Left lung (tissue), 4 donors: ENCODE measurements at regions not wholly inside any gene's neighbourhood (a gene's known extent, or its start where the extent isn't known, plus 50 kb on each side); places are given as distances from the start of the nearest gene placed in this dataset.

ENCODE experiments used
- ATAC-seq: fragments of 200-7000 bp; cut with Tn5 transposase; one replicate; pipeline ENCODE4 v1.9.1; 2020; ENCODE audit warnings: moderate library complexity
- DNase-seq, 4 donors: peaks; one replicate each; pipeline ENCODE4 v3.0.0-alpha.2; 2013 to 2020
- H3K27ac ChIP-seq, 2 donors: fragments of 200-600 bp; sonication (generic) in 1 of 2; one replicate each; pipeline versions ENCODE4 v1.5.0 to v1.8.0; 2020 to 2021
- H3K27me3 ChIP-seq, 2 donors: fragments of 200-600 bp; sonication (generic) in 1 of 2; one replicate each; pipeline versions ENCODE4 v1.5.0 to v1.8.0; 2020 to 2021
- H3K36me3 ChIP-seq, 2 donors: fragments of 200-600 bp; sonication (generic) in 1 of 2; one replicate each; pipeline versions ENCODE4 v1.5.0 to v1.8.0; 2020 to 2021
- H3K4me1 ChIP-seq, 2 donors: fragments of 200-600 bp; one replicate each; pipeline ENCODE4 v1.8.0; 2021
- H3K4me3 ChIP-seq, 2 donors: fragments of 200-600 bp; sonication (generic) in 1 of 2; one replicate each; pipeline versions ENCODE4 v1.5.0 to v1.8.0; 2020 to 2021; ENCODE audit warnings: mild to moderate bottlenecking in 1 of 2
- H3K9me3 ChIP-seq, 2 donors: fragments of 200-600 bp; sonication (generic) in 1 of 2; one replicate each; pipeline versions ENCODE4 v1.5.0 to v1.8.0; 2020 to 2021
- CTCF ChIP-seq, 2 donors: fragments of 200-600 bp; sonication (generic) in 1 of 2; IDR thresholded peaks; one replicate each; pipeline versions ENCODE4 v1.5.0 to v1.8.0; 2021; ENCODE audit warnings: antibody characterized with exemption in 2 of 2
- intact Hi-C, 2 donors: fragments of 100-400 bp; cut with DNase I; formaldehyde crosslinking; loops; one replicate each; pipeline versions ENCODE4 v1.11.2 to v1.14.2; 2022
- donor health status: DM: no; HTN: yes; CAD: no.
- donor health status: DM: no; HTN: no; CAD: no.

GRCh38 chr1:177609953-177610352 is 359.9 kb downstream of the SEC16B start:
- H3K36me3 ChIP-seq: no peaks in the 10 kb centered on the region
- intact Hi-C loops: no loop called here
- H3K27me3 ChIP-seq: no peaks in the 10 kb centered on the region
- no peak overlapping the region for H3K4me3 ChIP-seq
- no peaks in the 10 kb centered on the region for H3K4me1 ChIP-seq
- H3K27ac ChIP-seq: no peak overlapping the region
- no peak for DNase-seq
- H3K9me3 ChIP-seq: no peaks in the 10 kb centered on the region
- ATAC-seq: no peak
- no peak for TF ChIP-seq CTCF (IDR thresholded peaks at IDR 0.05)

GRCh38 chr1:177600936-177601335 is 368.9 kb downstream of the SEC16B start:
- intact Hi-C loops: no loop called here
- no peaks in the 10 kb centered on the region for H3K4me1 ChIP-seq
- ATAC-seq: no peak

GRCh38 chr1:177600321-177600720 is 369.5 kb downstream of the SEC16B start:
- intact Hi-C loops: no loop called here
- H3K4me1 ChIP-seq: no peaks in the 10 kb centered on the region

More at GRCh38 chr1:177600936-177601335, 368.9 kb downstream of the SEC16B start:
- no peak overlapping the region for H3K27ac ChIP-seq
- no peaks in the 10 kb centered on the region for H3K36me3 ChIP-seq
- no peaks in the 10 kb centered on the region for H3K27me3 ChIP-seq
- DNase-seq: no peak
- H3K4me3 ChIP-seq: no peak overlapping the region
- H3K9me3 ChIP-seq: no peaks in the 10 kb centered on the region
- no peak for TF ChIP-seq CTCF (IDR thresholded peaks at IDR 0.05)

GRCh38 chr1:177597393-177597792 is 372.5 kb downstream of the SEC16B start:
- no peaks in the 10 kb centered on the region for H3K9me3 ChIP-seq
- no peak for DNase-seq
- no peak overlapping the region for H3K4me3 ChIP-seq
- H3K4me1 ChIP-seq: no peaks in the 10 kb centered on the region
- no peak overlapping the region for H3K27ac ChIP-seq
- ATAC-seq: no peak
- intact Hi-C loops: no loop called here
- H3K36me3 ChIP-seq: no peaks in the 10 kb centered on the region
- no peak for TF ChIP-seq CTCF (IDR thresholded peaks at IDR 0.05)
- no peaks in the 10 kb centered on the region for H3K27me3 ChIP-seq

More at GRCh38 chr1:177600321-177600720, 369.5 kb downstream of the SEC16B start:
- DNase-seq (no peak), ATAC-seq (no peak)
- no peaks in the 10 kb centered on the region for H3K27me3 ChIP-seq
- no peak overlapping the region for H3K4me3 ChIP-seq
- TF ChIP-seq CTCF (IDR thresholded peaks at IDR 0.05): no peak
- H3K9me3 ChIP-seq: no peaks in the 10 kb centered on the region
- no peaks in the 10 kb centered on the region for H3K36me3 ChIP-seq
- H3K27ac ChIP-seq: no peak overlapping the region

GRCh38 chr1:177596485-177596884 is 373.4 kb downstream of the SEC16B start:
- Histone ChIP-seq H3K4me1 (no peaks in the 10 kb centered on the region), H3K27ac (no peak overlapping the region), H3K27me3 (no peaks in the 10 kb centered on the region), H3K36me3 (no peaks in the 10 kb centered on the region), H3K4me3 (no peak overlapping the region), H3K9me3 (no peaks in the 10 kb centered on the region)
- ATAC-seq (no peak), DNase-seq (no peak)
- no peak for TF ChIP-seq CTCF (IDR thresholded peaks at IDR 0.05)
- intact Hi-C loops: no loop called here
